ENCODE measurements at regions not wholly inside any gene's neighbourhood (a gene's known extent, or its start where the extent isn't known, plus 50 kb on each side); places are given as distances from the start of the nearest gene placed in this dataset.

DNA sequence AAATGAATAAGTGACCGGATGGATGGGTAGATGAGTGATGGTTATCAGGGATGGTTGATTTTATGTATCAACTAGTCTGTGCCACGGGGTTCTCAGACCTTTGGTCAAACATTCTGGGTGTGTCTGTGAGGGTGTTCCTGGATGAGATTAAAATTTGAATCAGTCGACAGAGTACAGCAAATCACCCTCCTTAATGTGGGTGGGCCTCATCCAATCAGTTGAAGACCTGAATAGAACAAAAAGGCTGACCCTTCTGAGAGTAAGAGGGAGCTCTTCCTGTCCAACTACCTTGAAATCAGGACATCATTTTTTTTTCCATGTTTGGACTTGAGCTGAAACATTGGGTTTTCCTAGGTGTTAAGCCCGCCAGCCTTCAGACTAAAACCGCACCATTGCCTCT, 136.4 kb upstream of the ATXN1 start:
- TF ChIP-seq POLR2A (IDR thresholded peaks at IDR 0.05; ENCODE audit: low read length) (no peak), GATA1 (IDR thresholded peaks at IDR 0.05; ENCODE audit: low read depth, low read length) (no peak)

Measured in erythroblast (primary cell).